SHP77 (cell line): ENCODE measurements at regions not wholly inside any gene's neighbourhood (a gene's known extent, or its start where the extent isn't known, plus 50 kb on each side); places are given as distances from the start of the nearest gene placed in this dataset.

ENCODE experiments used
- DNase-seq, 2 experiments: peaks; one replicate each; lab custom pipeline; 2025; lab: John Stamatoyannopoulos, UW

- no peak for DNase-seq
Observed at GRCh38 chr9:17018540-17019196, 116.2 kb upstream of the CNTLN start.

DNA sequence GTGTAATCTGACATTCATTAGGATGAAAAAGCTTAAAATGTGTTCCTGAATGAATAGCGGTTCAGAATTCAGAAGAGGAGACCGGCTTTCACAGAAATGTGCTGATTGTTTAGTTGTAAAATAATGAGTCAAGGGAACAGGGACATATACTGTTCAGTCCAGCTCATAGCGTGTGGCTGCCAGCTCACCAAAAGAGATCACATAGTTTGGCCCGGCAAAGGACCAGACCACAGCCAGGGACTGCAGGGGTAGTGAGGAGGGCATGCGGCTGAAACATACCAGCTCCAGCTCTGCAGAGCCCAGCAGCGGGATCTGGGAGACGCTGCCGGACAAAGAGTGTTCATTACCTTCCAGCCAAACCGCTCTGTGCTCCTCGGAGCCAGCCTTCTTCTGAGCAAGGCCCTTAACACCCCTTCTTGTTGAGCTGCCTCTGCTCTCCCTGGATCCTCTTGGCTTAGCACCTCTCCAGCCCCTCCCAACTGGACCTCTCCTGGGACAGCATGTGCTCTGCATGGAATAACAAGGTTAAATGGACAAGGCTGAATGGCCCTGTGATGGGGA is 116.8 kb upstream of the CNTLN start:
- DNase-seq = no peak

DNA sequence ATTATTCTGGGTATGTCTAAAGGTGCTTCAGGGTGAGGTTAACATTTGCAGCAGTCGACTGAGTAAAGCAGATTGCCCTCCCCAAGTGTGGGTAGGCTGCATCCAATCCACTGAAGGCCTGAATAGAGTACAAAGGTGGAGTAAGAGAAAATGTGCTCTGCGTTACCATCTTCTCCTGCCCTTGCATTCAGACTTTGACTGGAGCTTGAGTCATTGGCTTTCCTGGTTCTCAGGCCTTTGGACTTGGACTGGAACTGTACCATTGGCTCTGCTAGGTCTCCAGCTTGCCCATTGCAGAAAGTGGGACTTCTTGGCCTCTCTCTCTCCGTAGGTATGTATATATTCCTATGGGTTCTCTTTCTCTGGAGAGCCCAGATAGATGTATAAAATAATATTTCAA is 120.9 kb upstream of the CNTLN start:
- no peak for DNase-seq

GRCh38 chr9:17013010-17013409 is 121.8 kb upstream of the CNTLN start:
- DNase-seq = no peak

GRCh38 chr9:17011880-17012279 is 123.0 kb upstream of the CNTLN start:
- DNase-seq = no peak

DNA sequence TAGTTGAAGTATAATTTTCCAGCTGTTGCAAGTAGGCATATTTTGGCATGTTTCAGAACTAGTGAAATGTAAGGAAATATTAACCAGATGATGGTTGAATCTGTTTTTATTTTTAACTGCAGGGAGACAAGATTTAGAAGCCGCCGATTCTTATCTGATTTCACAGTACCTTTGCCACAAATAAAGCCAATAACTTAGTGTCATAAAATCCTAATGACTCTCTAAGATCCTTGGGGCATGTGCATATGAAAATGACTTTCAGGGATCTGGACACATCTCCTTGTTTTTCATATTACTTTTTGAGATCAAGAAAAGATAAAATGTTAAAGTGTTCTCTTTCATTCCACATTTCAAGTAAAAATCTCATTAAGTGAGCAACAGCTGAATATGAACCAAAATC is 125.8 kb upstream of the CNTLN start:
- DNase-seq = no peak

- DNase-seq = peak in 1 of 2 experiments; percentile 23
Observed at GRCh38 chr9:17005056-17005823, 129.6 kb upstream of the CNTLN start.

DNA sequence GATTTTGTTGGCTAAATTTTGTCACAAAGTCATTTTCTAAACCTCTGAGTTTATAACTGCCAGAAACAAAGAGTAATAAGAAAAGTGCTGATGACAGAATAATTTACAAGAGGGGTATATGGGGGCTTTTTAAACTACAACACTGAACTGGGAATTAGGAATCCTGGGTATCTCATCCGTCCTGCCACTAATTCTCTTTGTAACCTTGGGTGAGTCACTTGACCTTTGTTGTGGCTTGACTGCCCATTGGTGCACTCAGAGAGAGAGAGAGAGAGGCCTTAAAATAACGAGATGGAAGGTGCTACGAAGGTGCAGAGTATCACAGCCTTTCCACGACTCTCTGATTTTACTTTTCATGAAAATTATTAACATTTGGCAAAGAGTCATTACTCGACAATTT is 130.3 kb upstream of the CNTLN start:
- DNase-seq = no peak

- DNase-seq = no peak
Observed at GRCh38 chr9:17003576-17004240, 131.1 kb upstream of the CNTLN start.

DNA sequence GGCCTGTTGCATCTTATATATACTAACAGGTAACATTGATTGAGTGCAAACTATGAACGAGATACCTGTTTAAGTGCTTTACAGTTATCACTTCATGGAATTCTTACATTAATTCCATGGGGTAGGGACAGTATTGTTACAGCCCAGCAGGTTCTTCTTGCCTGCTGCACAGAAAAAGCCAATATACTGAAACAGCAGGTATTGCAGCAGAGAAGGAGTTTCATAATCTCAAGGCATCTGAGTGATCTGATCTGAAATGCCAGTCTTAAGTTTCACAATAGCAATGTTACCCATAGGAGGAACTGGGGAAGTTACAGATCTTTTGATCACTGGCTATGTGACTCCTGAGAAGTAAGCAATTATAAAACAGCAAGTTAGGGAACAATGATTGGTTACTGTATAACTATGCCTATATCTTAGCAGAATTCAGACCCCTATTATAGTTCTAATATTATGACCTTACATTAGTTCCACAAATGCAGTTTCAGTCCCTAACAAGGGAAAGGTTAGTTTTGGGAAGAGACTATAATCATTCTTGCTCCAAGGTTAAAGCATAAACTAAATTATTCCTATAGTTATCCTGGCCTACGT is 126.5 kb upstream of the BNC2 start:
- no peak for DNase-seq

- no peak for DNase-seq
Observed at GRCh38 chr9:16992138-16992537, 121.7 kb upstream of the BNC2 start.

GRCh38 chr9:16987026-16987425 is 116.6 kb upstream of the BNC2 start:
- no peak for DNase-seq

DNA sequence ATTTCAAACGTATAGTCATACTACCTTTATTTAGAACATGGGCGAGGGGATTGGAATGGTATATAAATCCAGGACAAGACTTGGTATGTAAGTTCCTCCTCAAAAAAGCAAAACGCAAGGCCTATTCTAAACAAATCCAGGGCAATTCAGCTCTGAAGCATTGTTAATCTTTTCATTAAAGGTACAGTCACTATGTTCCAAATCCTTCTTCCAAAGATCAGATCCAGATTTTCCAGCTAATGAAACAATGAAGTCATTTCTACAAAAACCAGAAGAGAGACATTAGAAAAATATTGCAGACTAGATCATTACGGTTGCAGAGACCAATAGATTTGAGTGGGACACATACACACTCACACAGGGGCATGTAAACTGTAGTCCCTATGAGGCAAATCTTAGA is 116.1 kb upstream of the BNC2 start:
- no peak for DNase-seq

DNA sequence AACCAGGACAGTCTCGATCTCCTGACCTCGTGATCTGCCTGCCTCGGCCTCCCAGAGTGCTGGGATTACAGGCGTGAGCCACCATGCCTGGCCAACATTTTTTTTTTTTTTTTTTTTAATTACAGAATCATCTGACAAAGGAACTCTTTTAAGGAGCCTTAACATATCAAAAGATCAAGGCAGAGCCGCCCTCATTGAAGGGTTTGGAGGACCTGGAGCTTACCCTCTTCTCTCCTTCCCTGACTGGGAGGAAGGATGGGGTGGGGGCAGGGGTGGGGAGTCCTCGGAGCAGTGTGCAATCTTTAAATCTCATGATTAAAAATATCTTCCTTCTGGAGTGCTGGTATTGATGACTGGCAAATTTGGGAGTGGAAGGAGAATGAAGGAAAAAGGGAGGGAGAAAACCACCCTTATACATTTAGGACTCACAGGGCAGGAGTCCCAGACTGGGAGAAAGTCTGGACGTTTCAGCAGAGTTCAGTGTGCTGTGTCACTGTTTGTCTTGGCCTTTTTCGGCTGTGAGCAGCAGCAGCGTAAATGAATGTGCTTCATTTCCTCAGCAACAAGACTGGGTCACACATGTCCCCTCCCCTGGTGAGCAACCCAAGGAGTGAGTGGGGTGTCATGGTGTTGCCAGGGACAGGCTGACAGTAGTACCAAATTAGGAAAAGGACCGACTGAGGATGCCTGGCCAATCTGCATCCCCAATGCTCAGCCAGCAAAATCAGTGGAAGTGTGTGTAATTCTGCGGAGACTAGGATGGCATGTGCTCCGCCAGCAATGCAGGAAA is 115.3 kb upstream of the BNC2 start:
- DNase-seq = no peak

GRCh38 chr9:16982780-16983310 is 112.4 kb upstream of the BNC2 start:
- DNase-seq = no peak

DNA sequence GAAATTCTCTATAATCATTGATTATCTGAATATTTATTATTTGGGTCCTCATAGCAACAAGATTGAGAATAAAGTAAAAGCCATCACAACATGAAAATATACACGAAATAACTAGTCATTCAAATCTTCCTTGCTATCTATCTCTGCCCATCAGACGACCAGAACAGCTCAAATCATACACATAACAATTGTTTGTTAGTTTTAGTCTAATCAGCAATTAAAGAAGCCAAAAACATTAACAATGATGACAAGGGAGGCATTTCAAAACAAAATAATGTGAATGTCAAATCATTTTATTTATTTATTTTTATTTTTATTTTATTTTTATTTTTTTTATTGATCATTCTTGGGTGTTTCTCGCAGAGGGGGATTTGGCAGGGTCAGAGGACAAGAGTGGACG is 106.0 kb upstream of the BNC2 start:
- DNase-seq = no peak

GRCh38 chr9:16974436-16974835 is 104.0 kb upstream of the BNC2 start:
- DNase-seq = no peak

DNA sequence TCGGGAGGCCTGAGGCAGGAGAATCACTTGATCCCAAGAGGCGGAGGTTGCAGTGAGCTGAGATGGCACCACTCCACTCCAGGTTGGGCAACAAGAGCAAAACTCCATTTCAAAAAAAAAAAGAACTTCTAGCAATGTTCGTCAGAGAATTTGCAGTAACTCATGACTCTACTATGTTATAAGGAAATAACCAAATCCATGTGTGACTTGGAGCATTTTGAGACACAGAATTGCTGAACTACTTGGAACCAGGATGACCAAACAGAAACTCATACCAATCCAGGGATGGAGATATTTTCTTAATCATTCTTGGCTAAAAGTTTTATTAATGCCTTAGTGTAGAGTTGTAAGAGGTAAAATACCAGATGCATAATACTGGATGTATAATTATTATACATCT is 99.9 kb upstream of the BNC2 start:
- DNase-seq = no peak

- no peak for DNase-seq
Observed at GRCh38 chr9:16964228-16964627, 93.8 kb upstream of the BNC2 start.

- no peak for DNase-seq
Observed at GRCh38 chr9:16960084-16960483, 89.6 kb upstream of the BNC2 start.

- no peak for DNase-seq
Observed at GRCh38 chr9:16959391-16959790, 88.9 kb upstream of the BNC2 start.
